ENCODE measurements at regions not wholly inside any gene's neighbourhood (a gene's known extent, or its start where the extent isn't known, plus 50 kb on each side); places are given as distances from the start of the nearest gene placed in this dataset.

DNA sequence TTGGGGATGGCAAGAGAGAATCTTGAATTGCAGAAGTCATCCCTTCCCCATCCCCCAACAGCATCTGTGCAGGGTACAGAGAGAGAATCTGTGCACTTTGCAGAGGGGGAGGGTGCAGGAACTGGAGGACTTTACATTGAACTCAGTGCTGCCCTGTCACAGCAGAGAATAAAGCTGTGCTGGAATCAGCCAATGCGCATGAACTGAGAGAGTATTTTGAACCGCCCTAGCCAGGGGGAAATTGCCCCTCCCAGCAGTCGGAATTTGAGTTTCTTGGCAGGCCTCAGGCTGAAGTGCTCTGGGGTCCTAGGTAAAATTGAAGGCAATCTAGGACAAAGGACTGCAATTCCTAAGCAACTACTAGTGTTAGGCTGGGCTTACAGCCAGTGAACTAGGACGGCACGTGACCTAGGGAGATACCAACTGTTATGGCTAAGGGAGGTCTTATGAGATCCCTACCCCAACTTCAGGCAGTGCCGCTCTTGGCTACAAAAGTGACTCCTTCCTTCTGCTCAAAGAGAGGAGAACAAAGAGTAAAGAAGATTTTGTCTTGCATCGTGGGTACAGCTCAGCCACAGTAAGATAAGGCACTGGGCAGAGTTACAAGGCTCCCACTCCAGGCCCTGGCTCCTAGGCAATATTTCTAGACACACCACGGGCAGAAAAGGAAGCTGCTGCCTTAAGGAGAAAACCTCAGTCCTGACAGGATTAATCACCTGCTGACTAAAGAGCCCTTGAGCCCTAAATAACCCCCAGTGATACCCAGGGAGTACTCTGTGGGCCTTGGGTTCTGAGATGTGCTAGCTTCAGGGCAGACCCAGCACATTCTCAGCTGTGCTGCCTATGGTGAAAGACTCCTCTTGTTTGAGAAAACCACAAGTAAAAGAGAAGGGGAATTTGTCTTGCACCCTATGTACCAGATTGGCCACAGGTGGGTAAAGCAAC is 300.5 kb upstream of the ALCAM start:
- ATAC-seq (ENCODE audit: low FRiP score) (no peak), DNase-seq (ENCODE audit: low spot score) (no peak)
- no peak for TF ChIP-seq CTCF (IDR thresholded peaks at IDR 0.05)

DNA sequence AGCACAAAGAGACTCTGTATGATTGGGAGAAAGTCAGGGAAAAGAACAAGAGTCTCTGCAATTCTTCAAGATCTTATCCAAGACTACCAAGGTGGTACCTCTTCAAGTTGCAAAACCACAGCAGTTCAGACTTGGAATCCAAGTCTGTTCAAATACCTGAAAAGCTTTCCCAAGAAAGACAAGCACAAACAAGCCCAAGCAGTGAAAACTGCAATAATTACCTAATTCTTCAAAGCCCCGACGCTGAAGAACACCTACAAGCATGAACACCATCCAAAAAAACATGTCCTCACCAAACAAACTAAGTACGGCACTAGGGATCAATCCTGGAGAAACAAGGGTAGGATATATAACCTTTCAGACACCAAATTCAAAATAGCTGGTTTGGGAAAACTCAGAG is 299.3 kb upstream of the ALCAM start:
- ATAC-seq (ENCODE audit: low FRiP score): no peak
- DNase-seq (ENCODE audit: low spot score): no peak
- no peak for TF ChIP-seq CTCF (IDR thresholded peaks at IDR 0.05)

GRCh38 chr3:105077060-105077822 is 289.5 kb upstream of the ALCAM start:
- ATAC-seq (ENCODE audit: low FRiP score): no peak
- no peak for TF ChIP-seq CTCF (IDR thresholded peaks at IDR 0.05)

DNA sequence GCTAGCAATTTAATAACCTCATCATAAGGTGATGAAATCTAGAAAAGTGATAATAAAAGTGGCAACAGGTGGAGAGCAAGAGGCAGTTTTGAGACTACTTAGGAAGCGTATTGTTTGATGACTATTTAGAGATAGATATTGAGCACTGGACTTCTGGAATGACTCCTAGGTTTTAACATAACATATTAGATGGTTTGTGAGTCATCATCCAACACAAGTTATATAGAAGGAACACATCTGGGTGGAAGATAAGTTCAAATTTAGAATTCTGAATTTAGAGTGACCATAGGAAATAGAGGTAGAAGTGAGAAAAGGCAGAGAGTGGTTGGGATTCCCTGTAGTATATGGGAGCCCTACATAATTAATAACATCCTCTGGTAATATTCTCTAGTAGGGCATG is 282.8 kb upstream of the ALCAM start:
- no peak for TF ChIP-seq CTCF (IDR thresholded peaks at IDR 0.05)
- DNase-seq (ENCODE audit: low spot score) (no peak), ATAC-seq (ENCODE audit: low FRiP score) (no peak)

More at GRCh38 chr3:105077060-105077822, 289.5 kb upstream of the ALCAM start:
- DNase-seq (ENCODE audit: low spot score): no peak

GRCh38 chr3:105085506-105085905 is 281.2 kb upstream of the ALCAM start:
- no peak for ATAC-seq (ENCODE audit: low FRiP score)
- no peak for DNase-seq (ENCODE audit: low spot score)
- no peak for TF ChIP-seq CTCF (IDR thresholded peaks at IDR 0.05)

- TF ChIP-seq CTCF (IDR thresholded peaks at IDR 0.05): no peak
- no peak for DNase-seq (ENCODE audit: low spot score)
- ATAC-seq (ENCODE audit: low FRiP score): no peak
These were observed 273.1 kb upstream of the ALCAM start for GRCh38 chr3:105093371-105094252.
